HCEC 1CT (cell line): ENCODE measurements at regions not wholly inside any gene's neighbourhood (a gene's known extent, or its start where the extent isn't known, plus 50 kb on each side); places are given as distances from the start of the nearest gene placed in this dataset.

Source experiments
- DNase-seq: peaks from one replicate; pipeline ENCODE4 v3.0.0-alpha.2; 2017

DNA sequence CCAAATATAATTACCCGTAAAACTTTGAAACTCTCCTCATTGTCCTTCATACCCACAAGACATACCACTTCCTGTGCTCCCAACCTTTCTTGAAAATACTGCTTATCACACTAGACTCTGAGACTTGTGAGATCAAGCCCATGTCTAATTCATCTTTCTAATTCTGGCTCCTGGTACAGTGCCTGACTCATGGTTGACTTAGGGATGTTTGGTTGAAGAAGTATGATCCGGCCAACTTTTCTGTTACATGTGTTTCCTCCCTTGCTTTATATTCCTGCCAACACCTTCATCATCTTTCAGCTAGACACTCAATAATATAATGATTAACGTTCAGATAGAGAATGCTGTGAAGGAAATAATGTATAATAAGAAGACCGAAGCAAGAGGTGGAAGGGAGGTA lies 58.2 kb downstream of the MEX3B start:
- no peak for DNase-seq

DNA sequence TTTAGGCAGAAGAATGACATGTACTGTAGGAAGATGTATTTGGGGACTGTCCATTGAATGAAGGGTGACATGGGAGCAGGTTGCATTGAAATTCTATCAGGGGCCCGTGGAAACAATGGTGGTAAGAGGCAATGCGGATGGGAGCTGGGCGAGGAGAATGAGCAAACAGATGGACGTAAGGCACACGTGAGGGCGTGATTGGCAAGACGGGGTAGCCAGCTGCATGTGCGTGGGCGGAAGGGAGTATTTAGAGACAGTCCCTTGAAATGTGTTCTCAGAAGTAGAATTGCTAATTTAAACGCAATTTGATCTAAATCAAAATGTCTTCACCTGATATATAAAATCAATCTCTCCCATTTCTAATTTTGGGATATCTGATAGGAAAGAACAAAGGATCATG lies 62.3 kb downstream of the MEX3B start:
- DNase-seq, result no peak

DNA sequence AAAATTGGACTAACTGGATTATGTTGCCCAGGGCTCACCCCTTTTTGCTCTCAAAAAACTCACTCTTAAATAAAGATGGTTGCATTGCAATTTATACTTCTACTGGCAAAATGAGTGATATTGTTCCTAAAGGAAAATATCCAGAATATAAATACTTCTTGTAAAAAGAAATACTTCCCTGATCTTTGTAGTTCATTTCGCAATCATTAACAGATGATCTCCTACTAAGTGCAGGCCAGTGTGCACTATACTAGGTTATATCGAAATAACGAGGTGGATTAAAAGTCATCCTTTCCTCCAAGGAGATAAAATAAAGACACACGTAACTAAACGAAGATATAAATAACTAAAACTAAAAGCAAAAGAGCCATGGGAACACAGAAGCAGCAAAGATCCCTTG lies 63.0 kb downstream of the MEX3B start:
- no peak for DNase-seq

DNA sequence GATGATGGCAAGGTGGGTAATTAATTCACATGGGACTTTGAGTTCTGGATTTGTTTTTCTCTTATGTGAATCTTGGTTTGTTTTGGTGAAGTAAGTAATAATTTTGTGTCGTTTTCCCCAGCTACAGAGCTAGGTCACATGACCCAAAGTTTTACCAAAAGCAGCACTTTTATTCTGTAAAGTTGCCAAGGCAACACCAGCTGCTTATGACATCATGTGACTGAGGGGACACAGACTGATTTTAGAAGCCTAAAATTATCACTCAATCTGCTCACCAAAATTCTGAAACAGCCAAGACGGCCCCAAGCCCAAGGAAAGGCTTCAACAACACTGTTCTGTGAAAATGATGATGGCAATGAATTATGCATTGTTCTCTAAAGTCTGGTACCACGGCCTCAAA lies 63.9 kb downstream of the MEX3B start:
- no peak for DNase-seq

DNA sequence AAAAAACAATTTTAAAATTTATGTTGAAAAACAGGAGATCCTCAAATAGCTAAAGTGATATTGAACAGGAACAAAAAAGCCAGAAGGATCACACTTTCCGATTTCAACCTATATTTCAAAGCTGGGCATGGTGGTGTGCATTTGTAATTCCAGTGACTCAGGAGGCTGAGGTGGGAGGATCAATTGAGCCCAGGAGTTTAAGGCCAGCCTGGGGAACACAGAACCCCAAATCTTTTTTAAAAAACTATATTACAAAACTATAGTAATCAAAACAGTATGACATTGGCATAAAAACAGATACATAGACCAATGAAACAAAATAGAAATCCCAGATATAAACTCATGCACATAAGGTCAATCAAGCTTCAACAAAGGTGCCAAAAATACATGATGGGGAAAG lies 68.4 kb downstream of the MEX3B start:
- no peak for DNase-seq

DNA sequence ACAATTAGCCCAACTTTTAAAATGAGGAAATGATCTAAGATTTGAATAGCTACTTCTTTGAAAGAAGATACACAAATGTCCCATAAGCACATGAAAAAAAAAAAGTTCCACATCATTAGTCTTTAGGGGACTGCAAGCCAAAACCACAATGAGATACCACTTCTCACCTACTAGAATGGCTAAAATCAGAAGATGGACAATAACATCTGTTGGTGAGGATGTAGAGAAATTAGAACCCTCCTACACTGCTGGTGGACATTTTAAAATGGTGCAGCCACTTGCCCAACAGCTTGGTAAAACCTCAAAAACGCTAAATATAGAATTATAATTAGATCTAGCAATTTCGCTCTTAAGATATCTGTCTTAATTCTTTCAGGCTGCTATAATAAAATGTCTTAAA lies 77.1 kb downstream of the MEX3B start:
- no peak for DNase-seq

DNA sequence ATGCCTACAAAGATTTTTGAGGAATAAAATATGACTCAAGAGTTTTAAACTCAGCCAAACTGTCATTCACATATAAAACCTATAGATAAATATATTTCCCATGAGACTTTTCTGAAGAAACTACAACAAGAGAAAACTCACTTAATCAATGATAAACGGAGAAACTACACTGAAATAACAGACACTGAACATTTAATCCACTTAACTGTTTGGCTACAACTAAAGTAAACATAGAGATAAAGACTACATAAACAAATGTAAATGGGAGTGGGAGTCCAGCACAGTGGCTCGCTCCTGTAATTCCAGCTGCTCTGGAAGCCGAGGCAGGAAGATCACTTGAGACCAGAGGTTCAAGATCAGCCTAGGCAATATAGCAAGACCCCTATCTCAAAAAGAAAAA lies 79.2 kb downstream of the MEX3B start:
- DNase-seq, result no peak

DNA sequence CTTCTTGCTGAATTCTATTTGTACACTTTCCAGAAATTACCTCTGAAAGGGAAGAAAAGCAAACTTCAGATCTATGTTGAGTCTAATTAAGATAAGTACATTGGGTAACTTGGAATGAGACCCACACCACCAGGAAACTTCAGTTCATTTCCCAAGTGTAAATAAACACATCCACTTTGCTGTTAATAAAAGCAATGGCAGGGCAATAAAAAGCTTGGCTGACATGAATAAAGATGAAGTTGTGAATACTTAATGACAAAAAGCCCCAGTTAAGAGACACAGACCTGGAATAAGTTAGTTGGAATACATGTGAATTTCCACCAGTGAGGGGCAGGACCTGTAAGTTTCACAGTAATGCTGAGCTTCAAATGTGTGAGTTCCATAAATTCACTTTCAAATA lies 83.3 kb downstream of the MEX3B start:
- no peak for DNase-seq

DNA sequence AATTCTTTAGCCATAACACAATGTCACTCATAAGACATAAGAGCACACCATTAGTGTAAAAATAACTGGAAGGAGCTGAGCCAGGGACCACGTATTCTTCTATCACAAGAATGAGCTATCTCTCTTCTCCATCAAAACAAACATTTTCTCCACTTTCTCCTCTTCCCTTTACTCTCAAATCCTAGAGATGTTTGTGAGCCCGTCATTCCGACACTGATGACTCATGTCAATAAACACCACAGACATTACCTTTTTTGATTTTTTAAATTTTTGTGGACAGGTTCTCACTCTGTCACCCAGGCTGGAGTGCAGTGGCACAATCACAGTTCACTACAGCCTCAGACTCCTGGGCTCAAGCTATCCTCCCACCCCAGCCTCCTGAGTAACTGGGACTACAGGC lies 86.6 kb downstream of the MEX3B start:
- DNase-seq, result no peak

DNA sequence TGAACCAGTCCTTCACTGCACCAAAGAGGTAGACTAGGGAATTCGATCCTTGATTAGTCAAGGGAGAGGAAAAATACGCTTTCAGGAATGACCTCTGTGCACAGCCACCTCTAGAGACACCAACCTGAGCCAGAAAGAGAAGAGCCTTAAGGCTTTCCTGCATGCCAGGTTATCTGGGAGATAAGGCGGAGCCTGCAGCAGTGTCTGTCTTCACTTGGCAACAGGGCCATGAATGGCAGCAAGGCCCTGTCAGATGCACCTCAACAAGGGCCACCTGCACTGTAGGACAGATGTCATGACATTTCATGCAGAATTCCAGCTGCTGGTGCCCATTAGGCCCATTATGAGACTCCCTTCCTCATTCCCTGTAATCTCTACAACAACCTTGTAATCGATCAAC lies 88.1 kb downstream of the MEX3B start:
- no peak for DNase-seq

DNA sequence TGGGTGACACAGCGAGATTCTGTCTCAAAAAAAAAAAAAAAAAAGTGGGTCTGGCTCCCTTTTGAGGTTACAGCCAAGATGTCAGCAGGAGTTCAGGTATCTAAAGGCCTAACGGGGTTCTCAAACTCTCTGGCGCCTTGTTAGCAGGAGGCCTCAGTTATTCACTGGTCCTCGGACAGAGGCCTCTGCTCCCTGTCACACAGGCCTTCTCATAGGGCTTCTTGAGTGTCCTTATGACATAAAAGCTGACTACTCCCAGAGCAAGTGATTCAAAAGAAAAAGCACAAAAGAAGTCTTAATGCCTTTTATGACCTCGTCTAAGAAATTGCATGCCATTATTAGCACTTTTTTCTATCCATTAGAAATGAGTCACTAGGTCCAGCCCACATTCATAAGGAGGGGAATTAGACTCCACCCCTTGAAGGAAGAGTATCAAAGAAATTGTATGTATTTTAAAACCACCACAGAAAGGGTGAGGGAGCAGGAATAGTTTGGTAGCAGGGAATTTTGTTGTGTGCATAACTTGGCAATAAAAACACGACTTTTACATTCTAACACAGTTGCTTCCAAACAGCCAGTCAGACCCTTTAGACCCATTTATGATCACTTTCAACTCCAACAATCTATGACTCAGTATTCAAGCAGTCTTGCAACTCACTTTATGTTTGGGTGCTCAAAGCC lies 90.3 kb downstream of the MEX3B start:
- no peak for DNase-seq

DNA sequence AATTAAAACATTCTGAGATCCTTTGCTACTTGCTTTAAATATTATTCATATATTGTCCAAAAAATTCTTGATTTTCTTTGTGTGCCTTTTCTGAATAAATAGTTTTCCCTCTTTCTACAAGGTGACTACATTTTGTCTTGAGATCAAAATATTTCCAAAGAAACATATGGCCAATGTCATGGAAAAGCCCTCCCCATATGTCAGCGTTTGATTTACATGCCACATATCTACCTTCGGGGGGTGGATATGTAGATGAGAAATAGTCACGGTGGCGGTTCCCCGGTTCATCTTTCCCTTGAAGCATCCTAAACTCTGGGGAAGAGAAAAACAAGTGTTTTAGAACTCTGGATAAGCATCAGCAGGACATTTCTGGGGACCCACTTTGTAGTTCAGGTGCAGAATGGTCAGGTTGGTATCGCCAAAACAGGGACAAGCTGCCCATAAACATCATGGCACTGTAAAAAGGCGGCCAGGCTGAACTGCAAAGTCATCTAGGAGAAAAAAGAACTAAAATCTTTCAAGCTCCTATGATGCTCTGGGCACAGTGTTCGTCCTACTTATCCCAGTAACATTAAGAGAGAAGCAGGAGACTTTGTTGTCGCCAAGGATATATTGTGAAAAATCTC lies 91.5 kb downstream of the MEX3B start:
- DNase-seq, result no peak

DNA sequence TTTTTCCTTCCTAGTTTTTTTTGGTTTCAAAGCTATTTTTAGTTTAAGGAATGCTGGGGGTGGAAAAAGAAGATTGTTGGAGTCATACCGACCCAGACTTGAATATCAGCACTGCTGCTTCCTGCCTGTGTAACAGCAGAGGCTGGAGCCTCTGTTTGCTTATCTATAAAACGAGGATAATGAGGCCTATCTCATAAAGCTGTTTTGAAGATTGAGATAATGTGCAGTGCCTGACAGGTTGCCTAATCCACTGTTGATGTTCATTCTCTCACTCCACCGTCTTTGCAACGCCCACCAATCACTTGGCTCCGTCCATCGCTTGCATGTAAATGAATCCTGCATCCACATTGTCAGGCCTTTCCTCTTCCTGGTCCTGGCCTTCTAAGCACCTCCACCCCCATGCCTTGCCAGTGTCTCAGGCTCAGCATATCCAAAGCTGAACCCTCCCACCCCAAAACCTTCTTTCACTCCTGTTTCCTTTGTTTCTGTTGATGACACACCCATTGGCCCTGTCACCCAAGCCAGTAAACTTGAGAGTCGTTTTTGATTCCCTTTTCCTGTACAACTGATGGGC lies 94.9 kb downstream of the MEX3B start:
- DNase-seq, result no peak

DNA sequence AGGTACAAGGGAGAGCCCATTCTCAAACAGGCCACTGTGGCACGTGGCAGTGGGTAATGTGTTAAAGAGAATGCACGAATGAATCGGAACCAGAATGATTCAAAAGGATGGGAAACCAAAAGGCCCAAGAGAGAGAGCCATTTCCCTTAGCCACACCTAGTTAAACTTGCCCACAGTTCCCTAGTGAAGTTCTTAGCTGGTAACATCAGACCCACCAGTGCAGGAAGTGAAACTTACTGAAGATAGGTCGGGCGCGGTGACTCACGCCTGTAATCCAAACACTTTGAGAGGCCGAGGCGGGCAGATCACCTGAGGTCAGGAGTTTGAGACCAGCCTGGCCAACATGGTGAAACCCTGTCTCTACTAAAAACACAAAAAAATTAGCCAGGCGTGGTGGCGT lies 97.1 kb downstream of the MEX3B start:
- no peak for DNase-seq

DNA sequence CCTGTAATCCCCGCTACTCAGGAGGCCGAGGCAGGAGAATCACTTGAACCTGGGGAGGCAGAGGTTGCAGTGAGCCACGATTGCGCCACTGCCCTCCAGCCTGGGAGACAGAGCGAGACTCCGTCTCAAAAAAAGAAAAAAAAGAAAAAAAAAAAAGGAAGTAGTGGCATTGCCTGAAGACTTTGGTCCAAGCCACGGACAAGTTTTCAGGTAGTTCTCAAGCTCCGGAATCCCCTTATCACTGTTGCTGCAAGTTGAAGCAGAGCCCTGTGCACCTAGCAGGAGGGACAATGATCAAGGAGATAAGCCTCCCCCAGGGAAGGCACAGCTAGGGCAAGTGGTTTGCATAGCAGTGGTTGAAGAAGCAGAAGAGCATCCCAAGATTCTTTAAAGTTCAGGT lies 97.6 kb downstream of the MEX3B start:
- DNase-seq, result no peak

DNA sequence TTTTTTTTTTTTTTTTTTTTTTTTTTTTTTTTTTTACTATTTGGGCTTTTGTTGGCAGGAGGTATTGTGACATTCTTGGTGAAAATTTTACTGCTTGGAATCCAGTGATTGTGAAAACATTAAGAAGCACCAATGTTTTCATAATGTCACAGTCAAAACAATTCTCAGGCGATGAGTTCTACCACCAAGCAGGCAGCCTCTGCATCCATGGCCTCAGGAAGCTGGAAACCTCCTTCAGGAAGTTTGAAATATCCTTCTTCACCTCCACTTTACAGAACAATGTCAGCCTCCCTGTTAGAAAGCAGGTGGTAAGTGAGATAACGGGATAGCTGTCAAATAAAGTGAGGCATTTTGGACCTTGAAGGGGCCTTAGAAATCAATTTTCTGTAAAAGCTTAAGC lies 98.3 kb downstream of the MEX3B start:
- DNase-seq, result no peak

DNA sequence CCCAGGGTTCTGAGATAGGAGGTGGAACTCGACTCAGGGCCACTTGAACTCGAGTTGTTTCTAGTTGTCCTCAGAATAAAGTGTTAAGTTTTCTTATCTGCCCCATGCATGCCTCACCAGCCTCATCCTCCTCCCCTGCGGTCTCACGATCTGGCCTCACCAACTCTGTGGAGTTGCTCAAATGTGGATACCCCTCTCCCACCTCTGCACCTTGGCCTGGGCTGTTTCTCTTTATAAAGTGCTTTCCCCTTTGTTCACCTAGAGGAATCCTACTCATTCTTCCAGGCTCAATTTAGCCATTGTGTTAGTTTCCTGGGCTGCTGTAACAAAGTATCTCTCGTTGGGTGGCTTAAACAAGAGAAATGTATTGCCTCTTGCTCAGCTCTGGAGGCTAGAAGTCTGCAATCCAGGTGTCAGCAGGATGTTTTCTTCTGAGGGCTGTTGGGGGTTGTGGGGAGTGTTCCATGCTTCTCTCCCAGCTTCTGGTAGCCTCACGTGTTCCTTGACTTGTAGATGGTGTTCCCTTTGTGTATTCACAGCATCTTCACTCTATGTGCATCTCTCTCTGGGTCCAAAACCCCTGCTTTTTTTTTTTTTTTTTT lies 100.7 kb downstream of the MEX3B start:
- no peak for DNase-seq

DNA sequence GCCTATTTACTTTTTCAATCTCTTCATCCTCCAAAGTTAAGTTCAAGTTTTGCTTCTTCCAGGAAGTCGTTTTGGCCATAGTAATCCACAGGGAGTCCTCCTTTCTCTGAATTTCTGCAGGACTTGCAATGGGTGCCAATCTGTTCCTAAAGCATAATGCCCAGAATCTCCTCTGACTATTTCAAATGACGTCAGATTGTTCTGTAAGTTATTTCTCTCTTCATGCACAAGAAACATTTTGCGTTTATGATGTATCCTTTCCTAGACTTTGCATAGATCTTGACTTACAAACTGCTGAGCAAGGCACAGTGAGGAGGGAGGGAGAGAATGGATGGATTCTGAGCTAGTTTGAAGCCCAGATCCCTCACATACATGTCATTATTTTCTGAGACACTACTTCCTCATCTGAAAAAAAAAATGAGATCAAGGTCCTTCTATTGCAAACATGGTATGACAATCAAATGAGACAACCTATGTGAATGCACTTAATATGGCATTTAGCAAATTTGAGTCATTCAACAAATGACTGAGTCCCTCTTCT lies 103.1 kb downstream of the MEX3B start:
- no peak for DNase-seq

DNA sequence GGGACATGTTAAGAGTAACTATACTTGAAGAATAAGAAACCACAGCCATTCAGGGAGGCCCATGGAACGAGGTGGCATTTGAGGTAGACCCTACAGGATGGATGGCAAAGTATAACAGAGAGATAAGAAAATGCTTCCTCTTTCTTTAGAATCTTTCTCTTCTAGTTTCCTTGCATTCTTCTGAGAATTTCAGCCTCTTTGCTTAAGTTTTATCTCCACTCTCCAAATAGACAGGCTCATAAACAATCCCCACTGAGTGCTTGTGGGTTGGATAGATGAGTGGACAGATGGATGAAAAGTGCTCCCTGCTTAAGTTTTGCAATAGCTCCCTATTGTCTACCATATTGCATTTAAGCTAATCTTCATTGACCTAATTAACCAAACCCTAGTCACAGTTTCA lies 103.7 kb downstream of the MEX3B start:
- no peak for DNase-seq

DNA sequence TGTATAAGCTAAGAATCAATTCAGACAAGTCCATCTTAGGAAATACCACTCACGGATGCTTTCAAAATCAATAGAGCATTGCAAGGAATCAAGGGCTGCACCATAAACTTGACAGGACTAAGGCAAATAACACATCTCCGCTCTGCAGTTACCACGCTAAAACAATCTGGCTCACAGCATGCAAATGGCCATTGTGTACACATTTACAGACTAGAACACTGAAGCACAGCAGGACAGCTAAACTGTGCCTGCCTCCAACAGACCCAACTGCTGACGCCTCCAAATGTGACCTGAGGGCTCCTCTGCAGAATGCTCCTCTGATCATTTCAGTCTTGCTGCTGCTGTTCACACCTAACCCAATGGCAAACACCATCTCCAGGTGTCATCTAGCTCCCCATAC lies 104.3 kb downstream of the MEX3B start:
- DNase-seq, result no peak

DNA sequence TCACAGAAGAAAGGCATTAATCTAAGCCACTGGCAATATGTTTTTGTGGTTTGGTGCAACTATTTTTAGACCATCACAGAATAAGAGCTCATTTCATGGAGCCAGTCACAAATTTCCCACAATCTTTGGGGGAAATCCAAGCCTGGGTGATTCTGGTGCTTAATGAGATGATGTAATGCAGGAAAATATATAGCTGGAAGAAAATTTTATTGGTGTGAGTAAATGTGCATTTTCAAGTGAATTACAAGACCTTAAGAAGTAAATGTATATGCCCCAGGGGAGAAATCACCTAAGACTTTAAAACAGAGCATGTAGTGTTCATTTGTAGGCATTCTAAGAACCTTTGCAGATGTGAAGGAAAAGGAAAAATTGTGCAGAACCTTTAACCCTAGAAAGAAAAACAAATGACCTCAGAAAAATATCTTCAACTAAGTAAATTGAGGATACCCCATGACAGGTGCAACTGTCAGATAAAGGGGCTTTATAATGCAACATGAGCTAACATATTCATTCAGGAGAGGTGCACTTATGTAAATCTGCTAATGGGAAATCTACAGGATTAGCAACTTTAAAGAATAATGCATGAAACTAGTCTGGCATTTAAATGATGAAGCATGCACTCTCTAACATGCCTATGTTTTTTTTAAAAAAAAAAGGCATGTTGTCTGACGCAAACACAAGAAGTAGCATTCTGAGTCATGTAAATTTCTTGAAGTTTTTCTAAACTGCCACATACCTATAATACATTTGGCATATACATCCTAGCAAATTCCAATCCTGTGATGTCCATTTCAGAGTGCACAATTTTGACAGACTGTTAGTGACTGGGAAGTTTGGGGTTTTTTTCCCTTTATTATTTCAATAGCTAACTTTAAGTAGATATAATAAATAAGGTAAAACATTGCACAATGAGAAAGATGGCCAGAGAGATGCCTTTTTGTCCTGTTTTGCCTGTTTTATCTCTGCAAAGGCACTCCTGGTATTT lies 105.1 kb downstream of the MEX3B start:
- DNase-seq, result peak; percentile 21

DNA sequence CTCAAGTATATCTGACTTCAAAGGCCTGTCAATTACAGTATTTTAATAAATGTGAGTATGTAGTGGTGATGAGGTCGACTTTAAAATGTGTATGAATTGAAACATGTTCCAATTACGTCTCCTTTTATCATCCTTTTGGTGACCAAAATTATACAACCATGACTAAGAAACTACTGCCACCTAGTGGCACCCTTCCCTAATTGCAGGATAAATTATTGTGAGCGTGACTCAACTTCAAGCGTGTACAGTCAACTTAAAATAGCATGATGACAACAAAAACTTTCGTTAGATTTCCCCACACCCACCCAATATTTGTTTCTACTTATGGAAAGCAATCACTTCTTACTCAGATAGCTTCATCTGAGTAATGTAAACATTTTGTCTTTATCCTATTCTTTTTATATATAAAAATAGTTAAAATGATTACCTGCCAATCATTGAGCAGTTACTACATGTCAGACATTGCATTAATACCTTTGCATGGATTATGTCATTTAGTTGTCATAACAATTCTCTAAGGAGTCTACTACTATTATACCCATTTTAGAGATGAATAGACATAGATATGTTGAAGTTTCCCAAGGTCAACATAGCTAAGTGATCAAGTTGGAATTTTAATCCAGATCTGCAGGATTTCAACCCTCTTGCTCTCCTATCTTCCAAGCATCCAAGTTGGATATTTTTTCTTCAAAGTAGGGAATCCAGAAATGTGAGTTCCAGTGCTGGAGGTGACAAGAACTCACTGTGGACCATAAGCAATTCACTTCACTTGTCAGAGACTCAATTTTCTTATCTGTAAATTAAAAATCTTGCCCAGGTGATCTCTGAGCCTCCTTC lies 106.0 kb downstream of the MEX3B start:
- DNase-seq, result peak; percentile 45
